HepG2 (cell line): ENCODE measurements at regions not wholly inside any gene's neighbourhood (a gene's known extent, or its start where the extent isn't known, plus 50 kb on each side); places are given as distances from the start of the nearest gene placed in this dataset.

Experiments
- HOXA7 ChIP-seq: sonication (generic); formaldehyde crosslinking; IDR thresholded peaks from 2 replicates; pipeline ENCODE4 v1.8.1; 2022; ENCODE audit warnings: mild to moderate bottlenecking, missing genetic modification reagents, moderate library complexity
- IRF9 ChIP-seq: sonication (generic); formaldehyde crosslinking; IDR thresholded peaks from 2 replicates; pipeline ENCODE4 v1.8.0; 2022; ENCODE audit warnings: missing genetic modification reagents, mild to moderate bottlenecking, borderline replicate concordance
- KLF9 ChIP-seq: IDR thresholded peaks from 2 replicates; pipeline ENCODE4 v1.6.1; 2016; ENCODE audit warnings: low read depth
- MEIS2 ChIP-seq: sonication (generic); formaldehyde crosslinking; IDR thresholded peaks from 2 replicates; pipeline ENCODE4 v1.9.0; 2021; ENCODE audit warnings: mild to moderate bottlenecking, missing genetic modification reagents
- PHB2 ChIP-seq: fragments of 450-650 bp; IDR thresholded peaks from 2 replicates; pipeline ENCODE4 v1.6.1; 2018; ENCODE audit not compliant: partially characterized antibody
- PHF8 ChIP-seq: sonication (generic); formaldehyde crosslinking; IDR thresholded peaks from 2 replicates; pipeline ENCODE4 v1.5.0; 2020; ENCODE audit warnings: missing genetic modification reagents
- POLR2A ChIP-seq, 2 experiments: IDR thresholded peaks; 2 replicates each; pipeline ENCODE4 v1.6.1; 2011; ENCODE audit warnings: low read depth in 2 of 2, low read length in 2 of 2, mild to moderate bottlenecking in 1 of 2, moderate library complexity in 1 of 2; ENCODE audit not compliant: insufficient read depth in 1 of 2
- POLR2AphosphoS5 ChIP-seq: IDR thresholded peaks from 2 replicates; pipeline ENCODE4 v1.6.1; 2012; ENCODE audit warnings: low read depth, low read length
- REPIN1 ChIP-seq: sonication (generic); formaldehyde crosslinking; IDR thresholded peaks from 2 replicates; pipeline ENCODE4 v1.8.0; 2022; ENCODE audit warnings: missing genetic modification reagents, low read depth, mild to moderate bottlenecking, borderline replicate concordance
- SRSF9 ChIP-seq: fragments of 200-400 bp; formaldehyde crosslinking; IDR thresholded peaks from 2 replicates; pipeline ENCODE4 v1.6.1; 2018; ENCODE audit warnings: borderline replicate concordance, mild to moderate bottlenecking, low read depth, low read length; ENCODE audit not compliant: insufficient read depth, poor library complexity, severe bottlenecking
- USF2 ChIP-seq, 2 experiments: sonication (generic) in 1 of 2; formaldehyde crosslinking in 1 of 2; IDR thresholded peaks; 2 replicates each; pipeline versions ENCODE4 v1.5.1 to v1.6.1; 2011 to 2020; ENCODE audit warnings: borderline replicate concordance in 1 of 2, low read depth in 1 of 2, low read length in 1 of 2, mild to moderate bottlenecking in 1 of 2, missing genetic modification reagents in 1 of 2, moderate library complexity in 1 of 2
- ZNF776 ChIP-seq: sonication (generic); formaldehyde crosslinking; IDR thresholded peaks from 2 replicates; pipeline ENCODE4 v1.4.0; 2020; ENCODE audit warnings: mild to moderate bottlenecking, missing genetic modification reagents
- TF ChIP-seq, protein P1 (sequence below): sonication (generic); formaldehyde crosslinking; IDR thresholded peaks from 2 replicates; pipeline ENCODE4 v1.4.0; 2020; ENCODE audit warnings: missing genetic modification reagents, mild to moderate bottlenecking, borderline replicate concordance

- TF ChIP-seq IRF9 (CRISPR knock-in tag) (no peak), KLF9 (CRISPR knock-in tag) (no peak), PHF8 (CRISPR knock-in tag) (no peak), ZNF776 (CRISPR knock-in tag) (no peak), POLR2A (IDR thresholded peaks at IDR 0.05; ENCODE audit: insufficient read depth in 1 of 2, low read depth in 2 of 2, low read length in 2 of 2) (no peak), PHB2 (no peak), POLR2AphosphoS5 (no peak), REPIN1 (CRISPR knock-in tag) (no peak), USF2 (IDR thresholded peaks at IDR 0.05; ENCODE audit: low read depth, low read length) (no peak), USF2 (CRISPR knock-in tag; IDR thresholded peaks at IDR 0.05; ENCODE audit: borderline replicate concordance) (no peak), MEIS2 (no peak), SRSF9 (no peak), HOXA7 (CRISPR knock-in tag) (no peak)
- TF ChIP-seq, protein P1, sequence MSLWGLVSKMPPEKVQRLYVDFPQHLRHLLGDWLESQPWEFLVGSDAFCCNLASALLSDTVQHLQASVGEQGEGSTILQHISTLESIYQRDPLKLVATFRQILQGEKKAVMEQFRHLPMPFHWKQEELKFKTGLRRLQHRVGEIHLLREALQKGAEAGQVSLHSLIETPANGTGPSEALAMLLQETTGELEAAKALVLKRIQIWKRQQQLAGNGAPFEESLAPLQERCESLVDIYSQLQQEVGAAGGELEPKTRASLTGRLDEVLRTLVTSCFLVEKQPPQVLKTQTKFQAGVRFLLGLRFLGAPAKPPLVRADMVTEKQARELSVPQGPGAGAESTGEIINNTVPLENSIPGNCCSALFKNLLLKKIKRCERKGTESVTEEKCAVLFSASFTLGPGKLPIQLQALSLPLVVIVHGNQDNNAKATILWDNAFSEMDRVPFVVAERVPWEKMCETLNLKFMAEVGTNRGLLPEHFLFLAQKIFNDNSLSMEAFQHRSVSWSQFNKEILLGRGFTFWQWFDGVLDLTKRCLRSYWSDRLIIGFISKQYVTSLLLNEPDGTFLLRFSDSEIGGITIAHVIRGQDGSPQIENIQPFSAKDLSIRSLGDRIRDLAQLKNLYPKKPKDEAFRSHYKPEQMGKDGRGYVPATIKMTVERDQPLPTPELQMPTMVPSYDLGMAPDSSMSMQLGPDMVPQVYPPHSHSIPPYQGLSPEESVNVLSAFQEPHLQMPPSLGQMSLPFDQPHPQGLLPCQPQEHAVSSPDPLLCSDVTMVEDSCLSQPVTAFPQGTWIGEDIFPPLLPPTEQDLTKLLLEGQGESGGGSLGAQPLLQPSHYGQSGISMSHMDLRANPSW (CRISPR knock-in tag): no peak
These were observed 364.3 kb upstream of the ID4 start for GRCh38 chr6:19472850-19473249.
